ENCODE measurements at regions not wholly inside any gene's neighbourhood (a gene's known extent, or its start where the extent isn't known, plus 50 kb on each side); places are given as distances from the start of the nearest gene placed in this dataset.

- TF ChIP-seq ZBTB7A (IDR thresholded peaks at IDR 0.05; ENCODE audit: low read depth) (no peak), TCF12 (IDR thresholded peaks at IDR 0.05; ENCODE audit: low read depth) (no peak), REST (IDR thresholded peaks at IDR 0.05; ENCODE audit: low read depth) (no peak), CREB1 (IDR thresholded peaks at IDR 0.05; ENCODE audit: low read depth) (no peak)
- TF ChIP-seq, protein P1, sequence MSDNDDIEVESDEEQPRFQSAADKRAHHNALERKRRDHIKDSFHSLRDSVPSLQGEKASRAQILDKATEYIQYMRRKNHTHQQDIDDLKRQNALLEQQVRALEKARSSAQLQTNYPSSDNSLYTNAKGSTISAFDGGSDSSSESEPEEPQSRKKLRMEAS (IDR thresholded peaks at IDR 0.05): no peak
Measured at GRCh38 chr19:31424861-31425620, 75.8 kb upstream of the TSHZ3 start.

- no peak for TF ChIP-seq ZBTB7A (IDR thresholded peaks at IDR 0.05; ENCODE audit: low read depth)
- no peak for TF ChIP-seq CREB1 (IDR thresholded peaks at IDR 0.05; ENCODE audit: low read depth)
- TF ChIP-seq TCF12 (IDR thresholded peaks at IDR 0.05; ENCODE audit: low read depth): no peak
- TF ChIP-seq NFIC (IDR thresholded peaks at IDR 0.05): no peak
- TF ChIP-seq CEBPB (IDR thresholded peaks at IDR 0.05): no peak
Measured at GRCh38 chr19:31427857-31428256, 78.6 kb upstream of the TSHZ3 start.

- no peak for TF ChIP-seq YY1 (IDR thresholded peaks at IDR 0.05; ENCODE audit: low read depth)
- no peak for TF ChIP-seq EP300 (IDR thresholded peaks at IDR 0.05; ENCODE audit: borderline replicate concordance)
- no peak for TF ChIP-seq EGR1 (IDR thresholded peaks at IDR 0.05)
- TF ChIP-seq RAD21 (IDR thresholded peaks at IDR 0.05; ENCODE audit: low read depth): no peak
- TF ChIP-seq, protein P1 (IDR thresholded peaks at IDR 0.05): no peak
- TF ChIP-seq, protein P2, sequence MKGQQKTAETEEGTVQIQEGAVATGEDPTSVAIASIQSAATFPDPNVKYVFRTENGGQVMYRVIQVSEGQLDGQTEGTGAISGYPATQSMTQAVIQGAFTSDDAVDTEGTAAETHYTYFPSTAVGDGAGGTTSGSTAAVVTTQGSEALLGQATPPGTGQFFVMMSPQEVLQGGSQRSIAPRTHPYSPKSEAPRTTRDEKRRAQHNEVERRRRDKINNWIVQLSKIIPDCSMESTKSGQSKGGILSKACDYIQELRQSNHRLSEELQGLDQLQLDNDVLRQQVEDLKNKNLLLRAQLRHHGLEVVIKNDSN (IDR thresholded peaks at IDR 0.05): no peak
- no peak for TF ChIP-seq TEAD4 (IDR thresholded peaks at IDR 0.05)
- no peak for TF ChIP-seq NFIC (IDR thresholded peaks at IDR 0.05)
- no peak for TF ChIP-seq TAF1 (IDR thresholded peaks at IDR 0.05; ENCODE audit: low read depth)
- no peak for TF ChIP-seq REST (IDR thresholded peaks at IDR 0.05; ENCODE audit: low read depth)
- no peak for TF ChIP-seq TCF12 (IDR thresholded peaks at IDR 0.05; ENCODE audit: low read depth)
- no peak for TF ChIP-seq ZBTB7A (IDR thresholded peaks at IDR 0.05; ENCODE audit: low read depth)
- no peak for TF ChIP-seq CREB1 (IDR thresholded peaks at IDR 0.05; ENCODE audit: low read depth)
- no peak for TF ChIP-seq FOXM1 (IDR thresholded peaks at IDR 0.05; ENCODE audit: borderline replicate concordance, low read depth)
- no peak for TF ChIP-seq CEBPB (IDR thresholded peaks at IDR 0.05)
Measured at GRCh38 chr19:31430381-31430780, 81.1 kb upstream of the TSHZ3 start.

- TF ChIP-seq, protein P1 (IDR thresholded peaks at IDR 0.05): no peak
- TF ChIP-seq FOXM1 (IDR thresholded peaks at IDR 0.05; ENCODE audit: borderline replicate concordance, low read depth) (no peak), RAD21 (IDR thresholded peaks at IDR 0.05; ENCODE audit: low read depth) (no peak), EP300 (IDR thresholded peaks at IDR 0.05; ENCODE audit: borderline replicate concordance) (no peak), REST (IDR thresholded peaks at IDR 0.05; ENCODE audit: low read depth) (no peak), EGR1 (IDR thresholded peaks at IDR 0.05) (no peak), CEBPB (IDR thresholded peaks at IDR 0.05) (no peak), TEAD4 (IDR thresholded peaks at IDR 0.05) (no peak), TCF12 (IDR thresholded peaks at IDR 0.05; ENCODE audit: low read depth) (no peak), YY1 (IDR thresholded peaks at IDR 0.05; ENCODE audit: low read depth) (no peak), ZBTB7A (IDR thresholded peaks at IDR 0.05; ENCODE audit: low read depth) (no peak), TAF1 (IDR thresholded peaks at IDR 0.05; ENCODE audit: low read depth) (no peak), CREB1 (IDR thresholded peaks at IDR 0.05; ENCODE audit: low read depth) (no peak), NFIC (IDR thresholded peaks at IDR 0.05) (no peak)
- TF ChIP-seq, protein P2 (IDR thresholded peaks at IDR 0.05): no peak
Measured at GRCh38 chr19:31432201-31432810, 83.1 kb upstream of the TSHZ3 start.

Data from Ishikawa (cell line).